Adrenal gland (tissue), 9 donors: ENCODE measurements at regions not wholly inside any gene's neighbourhood (a gene's known extent, or its start where the extent isn't known, plus 50 kb on each side); places are given as distances from the start of the nearest gene placed in this dataset.
A peak's percentile ranks its signal among the peaks of the same experiment; 100 is the strongest.

ENCODE experiments used
- DNase-seq, 7 donors: peaks; one replicate each; pipeline ENCODE4 v3.0.0-alpha.2; 2019 to 2020
- H3K27ac ChIP-seq, 5 donors: fragments of 200-600 bp; sonication (generic) in 4 of 5; 1 replicate in 3 of 5; 2 replicates in 2 of 5; pipeline versions ENCODE4 v1.5.1 to v1.8.0; 2016 to 2020; ENCODE audit warnings: mild to moderate bottlenecking in 1 of 5
- H3K27me3 ChIP-seq: fragments of 200-600 bp; 2 replicates; pipeline ENCODE4 v1.8.0; 2021
- H3K36me3 ChIP-seq, 2 donors: fragments of 200-600 bp; replicated peaks in 1 of 2; 1 replicate in 1 of 2; 2 replicates in 1 of 2; pipeline versions ENCODE4 v1.5.1 to v1.8.0; 2018 to 2022
- H3K4me1 ChIP-seq, 2 donors: fragments of 200-600 bp; replicated peaks in 1 of 2; 1 replicate in 1 of 2; 2 replicates in 1 of 2; pipeline versions ENCODE4 v1.5.1 to v1.8.0; 2018 to 2021
- H3K4me3 ChIP-seq, 4 donors: fragments of 200-600 bp; sonication (generic) in 3 of 4; one replicate each; pipeline ENCODE4 v1.5.1; 2016 to 2018
- H3K9me3 ChIP-seq, 3 donors: fragments of 200-600 bp; sonication (generic) in 1 of 3; replicated peaks in 1 of 3; 1 replicate in 2 of 3; 2 replicates in 1 of 3; pipeline versions ENCODE4 v1.5.1 to v1.8.0; 2016 to 2021
- POLR2A ChIP-seq, 2 donors: fragments of 450-650 bp; IDR thresholded peaks; one replicate each; pipeline ENCODE4 v1.6.1; 2017; ENCODE audit warnings: antibody characterized with exemption in 2 of 2, mild to moderate bottlenecking in 2 of 2, moderate library complexity in 1 of 2
- WGBS, 4 donors: extraction: QIAGEN DNeasy Blood & Tissue Kit in 2 of 4; methylation state at CpG; one replicate each; pipeline versions ENCODE4 v1.1.5 to v1.1.7; 2013 to 2017; 5-methylcytosine and 5-hydroxymethylcytosine counted together
- intact Hi-C, 2 donors: fragments of 100-400 bp; cut with DNase I; formaldehyde crosslinking; loops; one replicate each; pipeline versions ENCODE4 v1.14.1 to v1.15.0; 2022 to 2023
- TF ChIP-seq, protein P1 (sequence below), 6 experiments: fragments of 450-650 bp in 4 of 6; fragments of 200-600 bp in 2 of 6; sonication (generic) in 1 of 6; IDR thresholded peaks; 1 replicate in 5 of 6; 2 replicates in 1 of 6; pipeline versions ENCODE4 v1.5.1 to v1.8.0; 2016 to 2021; ENCODE audit warnings: antibody characterized with exemption in 6 of 6, mild to moderate bottlenecking in 2 of 6, moderate library complexity in 1 of 6
- donor health status: healthy with polysubstance abuse.
- donor health status: Bipolar disorder and iron deficiency.
- donor health status: DM: yes; HTN: yes; CAD: no.
- donor health status: DM: no; HTN: no; CAD: no.
- donor health status: DM: no; HTN: no; CAD: no.

- TF ChIP-seq, protein P1, sequence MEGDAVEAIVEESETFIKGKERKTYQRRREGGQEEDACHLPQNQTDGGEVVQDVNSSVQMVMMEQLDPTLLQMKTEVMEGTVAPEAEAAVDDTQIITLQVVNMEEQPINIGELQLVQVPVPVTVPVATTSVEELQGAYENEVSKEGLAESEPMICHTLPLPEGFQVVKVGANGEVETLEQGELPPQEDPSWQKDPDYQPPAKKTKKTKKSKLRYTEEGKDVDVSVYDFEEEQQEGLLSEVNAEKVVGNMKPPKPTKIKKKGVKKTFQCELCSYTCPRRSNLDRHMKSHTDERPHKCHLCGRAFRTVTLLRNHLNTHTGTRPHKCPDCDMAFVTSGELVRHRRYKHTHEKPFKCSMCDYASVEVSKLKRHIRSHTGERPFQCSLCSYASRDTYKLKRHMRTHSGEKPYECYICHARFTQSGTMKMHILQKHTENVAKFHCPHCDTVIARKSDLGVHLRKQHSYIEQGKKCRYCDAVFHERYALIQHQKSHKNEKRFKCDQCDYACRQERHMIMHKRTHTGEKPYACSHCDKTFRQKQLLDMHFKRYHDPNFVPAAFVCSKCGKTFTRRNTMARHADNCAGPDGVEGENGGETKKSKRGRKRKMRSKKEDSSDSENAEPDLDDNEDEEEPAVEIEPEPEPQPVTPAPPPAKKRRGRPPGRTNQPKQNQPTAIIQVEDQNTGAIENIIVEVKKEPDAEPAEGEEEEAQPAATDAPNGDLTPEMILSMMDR (IDR thresholded peaks at IDR 0.05) = peak; percentile 81 to 92 (median 86)
- TF ChIP-seq POLR2A (IDR thresholded peaks at IDR 0.05) = no peak
- 27 to 33% (median 29%) methylated on average over 11 to 16 of the region's 16 CpGs for WGBS, 4 donors
- Histone ChIP-seq H3K27me3 (peaks cover 3% of the 10 kb centered on the region), H3K36me3 (no peaks in the 10 kb centered on the region), H3K4me3 (no peak overlapping the region), H3K9me3 (no peaks in the 10 kb centered on the region), H3K27ac (peak overlapping the region in 2 of 5 donors; percentile 2 to 29), H3K4me1 (no peaks in the 10 kb centered on the region)
- intact Hi-C loops = loop anchor here (2.0 to 10.0 kb wide), 4 partner anchors 115 to 342 kb away; no protein-coding TSS in a partner anchor
- DNase-seq = peak; percentile 50 to 78 (median 57)
Observed at GRCh38 chr11:128290106-128290840, 297.1 kb downstream of the ETS1 start.

DNA sequence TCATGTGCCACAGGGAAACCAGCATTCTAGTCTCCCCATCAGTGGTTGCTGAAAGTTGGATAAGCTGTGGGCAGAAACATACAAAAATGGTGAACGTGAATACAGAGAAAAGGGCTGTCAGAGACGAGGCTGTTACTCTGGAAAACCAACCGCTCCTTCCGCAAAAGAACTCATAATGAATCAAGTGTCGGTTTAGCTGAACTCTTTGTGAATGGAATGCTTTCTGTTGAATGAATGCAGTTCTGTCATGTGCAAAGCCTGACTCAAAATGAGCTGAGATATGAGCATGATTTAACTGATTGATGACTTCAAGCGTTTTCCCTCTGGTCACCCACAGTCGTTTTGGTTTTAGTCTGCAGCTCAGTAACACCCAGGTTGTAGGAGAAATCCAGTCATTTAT, 298.3 kb downstream of the ETS1 start:
- 59 to 69% (median 65%) methylated on average over 7 of the region's 7 CpGs for WGBS, 4 donors
- Histone ChIP-seq H3K4me1 (no peaks in the 10 kb centered on the region), H3K27me3 (peaks cover 3% of the 10 kb centered on the region), H3K36me3 (no peaks in the 10 kb centered on the region), H3K9me3 (no peaks in the 10 kb centered on the region), H3K27ac (no peak overlapping the region), H3K4me3 (no peak overlapping the region)
- no peak for TF ChIP-seq POLR2A (IDR thresholded peaks at IDR 0.05)
- TF ChIP-seq, protein P1 (IDR thresholded peaks at IDR 0.05) = no peak
- DNase-seq = no peak
- intact Hi-C loops = no loop called here

DNA sequence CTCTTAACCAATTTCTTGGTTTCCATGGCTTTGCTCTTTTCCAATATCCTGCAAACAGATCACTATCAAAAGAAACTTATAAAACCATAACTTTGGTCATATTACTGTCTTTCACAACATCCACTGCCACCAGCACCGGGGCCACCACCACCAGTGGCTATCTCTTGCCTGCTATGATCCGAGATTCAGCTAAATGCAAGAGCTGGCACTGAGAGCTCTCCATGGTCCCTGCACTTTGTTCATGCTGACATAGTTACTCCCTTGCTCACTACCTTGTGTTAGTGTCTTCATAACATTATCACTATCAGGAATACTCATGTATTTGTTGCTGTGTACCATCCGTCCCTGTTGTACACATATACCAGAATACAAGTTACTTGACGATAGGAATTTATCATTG, 299.0 kb downstream of the ETS1 start:
- Histone ChIP-seq H3K4me3 (no peak overlapping the region), H3K4me1 (no peaks in the 10 kb centered on the region), H3K36me3 (no peaks in the 10 kb centered on the region), H3K9me3 (no peaks in the 10 kb centered on the region), H3K27ac (no peak overlapping the region), H3K27me3 (peaks cover 3% of the 10 kb centered on the region)
- WGBS, 4 donors = 70 to 87% (median 86%) methylated on average over 4 of the region's 4 CpGs
- no peak for DNase-seq
- intact Hi-C loops = no loop called here
- TF ChIP-seq, protein P1 (IDR thresholded peaks at IDR 0.05) = no peak
- TF ChIP-seq POLR2A (IDR thresholded peaks at IDR 0.05) = no peak

DNA sequence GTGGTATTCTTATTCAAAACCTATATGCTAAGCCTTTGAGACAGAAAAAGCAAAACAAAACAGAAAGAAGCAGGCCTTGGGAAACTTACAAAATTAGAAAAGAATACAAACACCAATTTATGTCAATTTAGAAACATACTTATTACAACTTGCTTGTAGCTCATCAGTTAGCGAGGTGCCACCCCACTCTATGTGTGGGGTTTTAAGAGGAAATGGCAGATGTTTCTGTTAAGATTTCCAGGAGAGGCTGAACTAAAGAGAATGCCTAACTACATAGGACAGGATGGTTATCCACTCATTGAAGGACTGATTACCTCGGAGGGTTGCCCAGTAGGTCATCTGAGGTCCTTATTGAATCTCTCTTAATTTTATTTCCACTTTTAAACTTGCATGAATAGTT, 302.0 kb downstream of the ETS1 start:
- H3K9me3 ChIP-seq = no peaks in the 10 kb centered on the region
- H3K36me3 ChIP-seq = no peaks in the 10 kb centered on the region
- no peak for TF ChIP-seq POLR2A (IDR thresholded peaks at IDR 0.05)
- TF ChIP-seq, protein P1 (IDR thresholded peaks at IDR 0.05) = no peak
- DNase-seq = no peak
- H3K4me1 ChIP-seq = no peaks in the 10 kb centered on the region
- H3K4me3 ChIP-seq = no peak overlapping the region
- intact Hi-C loops = no loop called here
- no peaks in the 10 kb centered on the region for H3K27me3 ChIP-seq
- 65 to 82% (median 75%) methylated on average over 2 of the region's 2 CpGs for WGBS, 4 donors
- H3K27ac ChIP-seq = no peak overlapping the region
